ENCODE measurements at regions not wholly inside any gene's neighbourhood (a gene's known extent, or its start where the extent isn't known, plus 50 kb on each side); places are given as distances from the start of the nearest gene placed in this dataset.
"Not testable (repeated sequence)": the region's sequence is repeated elsewhere in the genome, so short reads cannot be mapped to it uniquely, and the experiment has no call there.

DNA sequence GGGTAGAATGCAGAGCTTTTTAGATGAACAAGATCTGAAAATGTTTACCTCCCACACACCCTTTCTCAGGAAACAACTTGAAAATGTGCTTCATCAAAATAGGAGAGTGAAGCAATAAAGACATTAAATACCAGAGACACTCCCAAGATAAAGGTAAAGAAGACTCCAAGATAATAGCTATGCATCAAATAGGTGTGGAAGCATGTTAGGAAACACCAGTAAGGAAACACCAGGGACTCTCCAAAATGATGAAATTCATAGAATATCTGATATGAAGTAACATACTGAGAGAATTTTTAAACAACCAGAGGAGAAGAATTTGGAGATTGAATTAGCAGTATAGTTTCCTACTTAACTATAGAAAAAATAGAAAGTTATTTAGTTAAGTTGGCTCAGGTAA is 57.0 kb downstream of the OR10A6 start:
- DNase-seq (ENCODE audit: low spot score) = no peak

DNA sequence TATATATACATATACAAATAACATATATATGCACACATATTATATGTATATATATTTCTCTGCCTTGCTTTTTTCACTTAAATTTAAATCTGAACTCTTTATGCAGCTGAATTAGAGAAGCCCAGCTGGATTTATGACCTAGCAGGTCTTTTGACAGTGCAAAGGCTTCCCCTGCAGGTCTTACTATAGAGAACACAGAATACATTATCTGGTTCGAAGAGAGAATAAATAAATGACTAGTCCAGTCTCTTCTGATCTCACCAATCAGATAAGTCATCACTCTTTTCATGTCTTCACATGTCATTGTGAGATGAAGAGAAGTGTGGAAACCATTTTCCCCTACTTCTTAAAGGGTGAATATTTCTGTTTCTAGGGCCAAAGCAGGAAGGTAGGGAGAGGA is 58.2 kb downstream of the OR10A6 start:
- no peak for DNase-seq (ENCODE audit: low spot score)

DNA sequence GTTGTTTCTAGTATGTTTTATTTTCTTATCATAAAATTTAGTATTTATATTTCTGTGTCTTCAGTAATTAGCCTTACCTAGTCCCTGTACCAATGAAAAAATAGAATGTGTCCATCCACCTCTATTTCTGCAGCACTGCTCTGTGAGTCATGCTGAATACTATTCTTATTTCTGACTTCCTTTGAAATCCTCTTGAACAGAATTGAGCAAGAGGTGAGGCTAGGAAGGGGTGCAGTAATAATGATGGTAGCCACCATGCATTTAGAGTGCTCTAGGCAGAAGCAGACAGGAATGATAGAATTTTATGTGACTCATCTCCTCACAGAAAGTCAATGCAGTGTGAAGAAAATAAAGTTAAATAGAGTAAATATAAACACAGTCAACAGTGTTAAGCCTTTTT is 60.0 kb downstream of the OR10A6 start:
- DNase-seq (ENCODE audit: low spot score) = no peak

DNA sequence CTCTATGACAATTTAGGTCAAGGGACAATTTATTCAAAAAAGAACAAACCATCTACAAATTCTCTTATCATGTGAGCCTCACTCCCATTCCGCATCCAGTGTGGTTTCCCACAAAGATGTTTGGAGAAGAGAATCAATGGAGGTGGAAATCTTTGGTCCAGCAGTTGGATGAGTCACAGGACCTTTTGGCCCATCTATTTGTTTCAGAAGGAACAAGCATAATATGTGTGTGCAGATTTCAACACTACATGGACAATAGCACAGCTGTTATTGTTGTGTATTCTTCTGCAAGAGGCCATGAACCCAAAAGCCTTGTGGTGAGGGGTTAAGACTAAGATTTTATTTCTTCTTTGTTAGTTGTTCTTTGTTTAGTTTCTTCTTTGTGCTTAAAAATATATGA is 61.6 kb downstream of the OR10A6 start:
- no peak for DNase-seq (ENCODE audit: low spot score)

DNA sequence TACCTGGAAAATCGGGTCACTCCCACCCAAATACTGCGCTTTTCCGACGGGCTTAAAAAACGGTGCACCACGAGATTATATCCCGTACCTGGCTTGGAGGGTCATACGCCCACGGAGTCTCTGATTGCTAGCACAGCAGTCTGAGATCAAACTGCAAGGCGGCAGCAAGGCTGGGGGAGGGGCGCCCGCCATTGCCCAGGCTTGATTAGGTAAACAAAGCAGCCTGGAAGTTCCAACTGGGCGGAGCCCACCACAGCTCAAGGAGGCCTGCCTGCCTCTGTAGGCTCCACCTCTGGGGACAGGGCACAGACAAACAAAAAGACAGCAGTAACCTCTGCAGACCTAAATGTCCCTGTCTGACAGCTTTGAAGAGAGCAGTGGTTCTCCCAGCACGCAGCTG is 64.5 kb upstream of the OR5P2 start:
- DNase-seq (ENCODE audit: low spot score) = not testable (repeated sequence)

DNA sequence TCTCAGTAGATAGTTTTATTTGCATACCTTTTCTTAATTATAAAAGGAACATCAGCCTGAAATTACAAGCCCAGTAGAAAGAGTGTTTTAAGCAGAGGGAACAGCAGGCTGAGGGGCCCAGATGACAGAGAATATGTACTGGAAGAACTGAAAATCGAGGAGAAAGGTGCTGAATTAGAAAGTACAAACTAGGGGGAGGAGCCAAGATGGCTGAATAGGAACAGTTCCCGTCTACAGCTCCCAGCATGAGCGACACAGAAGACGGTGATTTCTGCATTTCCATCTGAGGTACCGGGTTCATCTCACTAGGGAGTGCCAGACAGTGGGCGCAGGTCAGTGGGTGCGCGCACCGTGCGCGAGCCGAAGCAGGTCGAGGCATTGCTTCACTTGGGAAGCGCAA is 64.1 kb upstream of the OR5P2 start:
- not testable (repeated sequence) for DNase-seq (ENCODE audit: low spot score)

DNA sequence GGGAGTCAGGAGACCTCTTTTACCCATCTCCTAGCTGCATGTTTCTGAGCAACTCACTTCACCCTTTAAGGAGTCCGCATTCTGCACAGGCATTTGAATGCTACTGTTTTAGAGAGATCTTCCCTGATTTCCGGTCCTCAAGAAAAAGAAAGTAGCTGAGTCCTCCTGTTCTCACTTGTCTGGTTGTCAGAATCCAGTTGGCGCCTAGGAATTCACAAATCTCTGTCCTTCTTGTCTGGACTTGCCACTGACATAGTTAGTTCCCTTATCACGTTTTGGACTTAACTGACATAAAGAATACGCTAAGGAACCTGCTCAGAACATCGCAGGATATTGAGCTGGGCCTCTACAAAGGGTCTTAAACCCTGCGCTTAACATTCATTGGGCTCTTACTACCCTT is 61.3 kb upstream of the OR5P2 start:
- peak; percentile 72 for DNase-seq (ENCODE audit: low spot score)

DNA sequence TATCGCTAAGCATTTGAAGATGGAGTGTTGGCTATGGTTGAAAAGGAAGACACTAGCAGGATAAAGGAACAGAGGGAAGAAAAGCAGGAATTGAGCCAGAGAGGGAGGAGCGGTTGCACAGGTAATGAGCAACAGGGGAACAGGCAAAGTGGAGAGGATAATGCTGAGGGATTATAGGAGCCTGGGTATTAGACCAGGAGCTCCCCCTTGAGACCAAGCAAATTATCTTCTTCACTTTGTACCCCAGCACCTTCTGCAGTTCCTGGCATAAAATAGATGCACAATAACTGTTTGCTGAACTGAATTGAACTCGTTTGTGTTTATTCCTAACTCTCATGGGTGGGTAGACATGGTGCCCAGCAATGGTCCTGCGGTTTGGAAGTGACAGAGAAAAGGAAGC is 54.6 kb upstream of the OR5P2 start:
- no peak for DNase-seq (ENCODE audit: low spot score)

DNA sequence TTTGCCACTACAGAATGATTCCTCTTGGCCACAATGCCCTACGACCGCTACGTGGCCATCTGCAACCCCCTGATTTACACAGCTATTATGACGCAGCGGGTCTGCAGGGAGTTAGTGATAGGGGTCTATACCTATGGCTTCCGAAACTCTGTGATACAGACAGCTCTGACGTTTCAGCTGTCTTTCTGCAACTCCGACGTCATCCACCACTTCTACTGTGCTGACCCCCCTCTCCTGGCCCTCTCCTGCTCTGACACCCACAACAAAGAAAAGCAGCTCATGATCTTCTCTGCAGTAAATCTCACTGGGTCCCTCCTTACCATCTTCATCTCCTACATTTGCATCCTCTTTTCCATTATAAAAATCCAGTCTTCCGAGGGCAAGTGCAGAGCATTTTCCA is 52.3 kb upstream of the OR5P2 start:
- DNase-seq (ENCODE audit: low spot score) = no peak

Measured in umbilical cord (tissue), 1 donor.